Cardiac muscle cell (in vitro differentiated cells and primary cell): ENCODE measurements at regions not wholly inside any gene's neighbourhood (a gene's known extent, or its start where the extent isn't known, plus 50 kb on each side); places are given as distances from the start of the nearest gene placed in this dataset.

Experiments used
- DNase-seq, 2 donors: peaks; one replicate each; pipeline versions ENCODE4 v3.0.0 to v3.0.0-alpha.2; 2010 to 2017; ENCODE audit warnings: low read depth in 1 of 2, low spot score in 1 of 2
- H3K27ac ChIP-seq: fragments of 200-600 bp; sonication (generic); 2 replicates; pipeline ENCODE4 v1.5.1; 2016
- H3K27me3 ChIP-seq: fragments of 200-600 bp; sonication (generic); 2 replicates; pipeline ENCODE4 v1.6.0; 2016; ENCODE audit warnings: control low read depth
- H3K36me3 ChIP-seq: fragments of 200-600 bp; sonication (generic); 2 replicates; pipeline ENCODE4 v1.5.1; 2016; ENCODE audit warnings: control low read depth
- H3K4me1 ChIP-seq: fragments of 200-600 bp; sonication (generic); 2 replicates; pipeline ENCODE4 v1.8.1; 2017; ENCODE audit warnings: low read depth, mild to moderate bottlenecking, mixed run types
- H3K4me3 ChIP-seq: fragments of 200-600 bp; sonication (generic); 2 replicates; pipeline ENCODE4 v1.5.1; 2016; ENCODE audit warnings: mild to moderate bottlenecking
- H3K9me3 ChIP-seq: fragments of 200-600 bp; sonication (generic); 2 replicates; pipeline ENCODE4 v1.5.1; 2017; ENCODE audit warnings: low read depth, mild to moderate bottlenecking, control low read depth
- CTCF ChIP-seq: IDR thresholded peaks from 2 replicates; pipeline ENCODE4 v1.5.1; 2012; ENCODE audit warnings: low read depth, mild to moderate bottlenecking, low read length

GRCh38 chr3:139746481-139746880 is 68.7 kb upstream of the NMNAT3 start:
- no peak for TF ChIP-seq CTCF

GRCh38 chr3:139745831-139746230 is 68.1 kb upstream of the NMNAT3 start:
- H3K27ac ChIP-seq = peak overlapping the region; percentile 46
- no peak overlapping the region for H3K4me3 ChIP-seq
- peaks cover 6% of the 10 kb centered on the region for H3K4me1 ChIP-seq
- peak; percentile 23 to 34 for DNase-seq
- no peaks in the 10 kb centered on the region for H3K27me3 ChIP-seq
- H3K9me3 ChIP-seq = no peaks in the 10 kb centered on the region
- TF ChIP-seq CTCF = no peak
- H3K36me3 ChIP-seq = no peaks in the 10 kb centered on the region

More at GRCh38 chr3:139746481-139746880, 68.7 kb upstream of the NMNAT3 start:
- Histone ChIP-seq H3K27ac (no peak overlapping the region), H3K4me1 (peaks cover 6% of the 10 kb centered on the region), H3K36me3 (no peaks in the 10 kb centered on the region), H3K4me3 (no peak overlapping the region), H3K27me3 (no peaks in the 10 kb centered on the region), H3K9me3 (no peaks in the 10 kb centered on the region)
- no peak for DNase-seq

GRCh38 chr3:139738697-139739096 is 60.9 kb upstream of the NMNAT3 start:
- no peaks in the 10 kb centered on the region for H3K27me3 ChIP-seq
- no peaks in the 10 kb centered on the region for H3K36me3 ChIP-seq
- H3K9me3 ChIP-seq = no peaks in the 10 kb centered on the region
- DNase-seq = no peak
- no peak overlapping the region for H3K27ac ChIP-seq
- no peak for TF ChIP-seq CTCF
- H3K4me3 ChIP-seq = no peak overlapping the region
- H3K4me1 ChIP-seq = no peaks in the 10 kb centered on the region

- H3K27ac ChIP-seq = no peak overlapping the region
- no peak for DNase-seq
- H3K27me3 ChIP-seq = no peaks in the 10 kb centered on the region
- H3K36me3 ChIP-seq = no peaks in the 10 kb centered on the region
- H3K4me1 ChIP-seq = no peaks in the 10 kb centered on the region
- no peak for TF ChIP-seq CTCF
- no peak overlapping the region for H3K4me3 ChIP-seq
- H3K9me3 ChIP-seq = no peaks in the 10 kb centered on the region
Observed at GRCh38 chr3:139737682-139738361, 60.0 kb upstream of the NMNAT3 start.

GRCh38 chr3:139735191-139735590 is 57.4 kb upstream of the NMNAT3 start:
- Histone ChIP-seq H3K4me1 (no peaks in the 10 kb centered on the region), H3K27ac (no peak overlapping the region), H3K27me3 (no peaks in the 10 kb centered on the region), H3K4me3 (no peak overlapping the region), H3K9me3 (no peaks in the 10 kb centered on the region), H3K36me3 (no peaks in the 10 kb centered on the region)
- no peak for TF ChIP-seq CTCF
- DNase-seq = no peak
